Endothelial cell of umbilical vein (primary cell): ENCODE measurements at regions not wholly inside any gene's neighbourhood (a gene's known extent, or its start where the extent isn't known, plus 50 kb on each side); places are given as distances from the start of the nearest gene placed in this dataset.
A peak's percentile ranks its signal among the peaks of the same experiment; 100 is the strongest.

Experiments
- BruUV-seq: library from RNA; stranded (reverse); fragments of 400-500 nt; replicated peaks from 2 replicates; lab custom pipeline; 2021; lab: Mats Ljungman, UMichigan
- CTCF ChIA-PET: fragments of 300-600, 350-600 bp; sonication (Branson Sonifier 250); formaldehyde crosslinking; loops from one replicate; lab custom pipeline; 2021; ENCODE audit warnings: antibody characterized with exemption, inconsistent platforms; lab: Charles Lee
- POLR2A ChIA-PET: fragments of 300-600, 350-600 bp; sonication (Branson Sonifier 250); formaldehyde crosslinking; loops from one replicate; lab custom pipeline; 2021; ENCODE audit warnings: antibody characterized with exemption, inconsistent platforms; lab: Charles Lee
- DNase-seq: peaks from one replicate; pipeline ENCODE4 v3.0.0-alpha.2; 2011; ENCODE audit warnings: low read depth, low spot score
- FAIRE-seq: peaks from 2 replicates; lab custom pipeline; 2011; peaks lifted over from hg19 to GRCh38; lab: Jason Lieb, UNC
- H2AFZ ChIP-seq: 2 replicates; pipeline ENCODE4 v1.6.0; 2012; ENCODE audit warnings: low read depth, low read length, control low read depth, inconsistent platforms
- H3K27ac ChIP-seq: 2 replicates; pipeline ENCODE4 v1.5.1; 2011; ENCODE audit warnings: low read depth, mild to moderate bottlenecking, control low read depth, low read length, moderate library complexity; ENCODE audit not compliant: insufficient read depth
- H3K27me3 ChIP-seq, 2 experiments: 2 replicates each; pipeline versions ENCODE4 v1.6.0 to v1.6.1; 2011; ENCODE audit warnings: low read length in 2 of 2, mixed read lengths in 1 of 2; ENCODE audit not compliant: control insufficient read depth in 2 of 2, insufficient read depth in 2 of 2
- H3K36me3 ChIP-seq, 2 experiments: 2 replicates in 1 of 2; 3 replicates in 1 of 2; pipeline ENCODE4 v1.5.1; 2011; ENCODE audit warnings: low read length in 2 of 2, mild to moderate bottlenecking in 1 of 2, moderate library complexity in 1 of 2; ENCODE audit not compliant: control insufficient read depth in 2 of 2, insufficient read depth in 2 of 2; ENCODE audit errors: extremely low read depth in 1 of 2
- H3K4me1 ChIP-seq: 3 replicates; pipeline ENCODE4 v1.5.1; 2011; ENCODE audit warnings: mild to moderate bottlenecking, low read length; ENCODE audit not compliant: control insufficient read depth, insufficient read depth; ENCODE audit errors: extremely low read depth
- H3K4me2 ChIP-seq: 2 replicates; pipeline ENCODE4 v1.6.1; 2011; ENCODE audit warnings: low read length, control low read depth, mixed read lengths; ENCODE audit not compliant: insufficient read depth
- H3K4me3 ChIP-seq, 3 experiments: fragments of 200-600 bp in 1 of 3; sonication (generic), shearing (Covaris generic) in 1 of 3; replicated peaks in 1 of 3; 2 replicates each; pipeline ENCODE4 v1.5.1; 2011 to 2016; ENCODE audit warnings: control low read depth in 3 of 3, low read length in 3 of 3, mild to moderate bottlenecking in 2 of 3, inconsistent platforms in 1 of 3, low read depth in 1 of 3, moderate library complexity in 1 of 3; ENCODE audit not compliant: insufficient read depth in 1 of 3
- H3K79me2 ChIP-seq: 2 replicates; pipeline ENCODE4 v1.6.0; 2012; ENCODE audit warnings: low read length, inconsistent platforms; ENCODE audit not compliant: control insufficient read depth, insufficient read depth
- H3K9ac ChIP-seq: replicated peaks from 2 replicates; pipeline ENCODE3; 2011; ENCODE audit warnings: low read length, control low read depth; ENCODE audit not compliant: insufficient read depth; ENCODE audit errors: extremely low read depth
- H3K9me1 ChIP-seq: replicated peaks from 3 replicates; pipeline ENCODE4 v1.6.0; 2011; ENCODE audit warnings: mild to moderate bottlenecking, low read length; ENCODE audit not compliant: control insufficient read depth, insufficient read depth; ENCODE audit errors: extremely low read depth
- H3K9me3 ChIP-seq: replicated peaks from 2 replicates; pipeline ENCODE4 v1.5.1; 2012; ENCODE audit warnings: low read length, inconsistent platforms; ENCODE audit not compliant: control insufficient read depth, insufficient read depth
- H4K20me1 ChIP-seq: replicated peaks from 2 replicates; pipeline ENCODE3; 2011; ENCODE audit warnings: mild to moderate bottlenecking, low read length; ENCODE audit not compliant: control insufficient read depth, insufficient read depth; ENCODE audit errors: extremely low read depth
- EZH2 ChIP-seq: IDR thresholded peaks from 2 replicates; pipeline ENCODE4 v1.6.1; 2012; ENCODE audit warnings: borderline replicate concordance, low read depth, mild to moderate bottlenecking, moderate library complexity, low read length, inconsistent platforms; ENCODE audit not compliant: severe bottlenecking
- FOS ChIP-seq: IDR thresholded peaks from 2 replicates; pipeline ENCODE4 v1.6.1; 2011; ENCODE audit warnings: mild to moderate bottlenecking, low read length, moderate library complexity, borderline replicate concordance; ENCODE audit not compliant: insufficient read depth
- GATA2 ChIP-seq: IDR thresholded peaks from 2 replicates; pipeline ENCODE4 v1.7.0; 2011; ENCODE audit warnings: low read depth, mild to moderate bottlenecking, moderate library complexity, mixed read lengths, low read length; ENCODE audit not compliant: insufficient read length, insufficient read depth
- JUN ChIP-seq: IDR thresholded peaks from 2 replicates; pipeline ENCODE4 v1.6.1; 2011; ENCODE audit warnings: borderline replicate concordance, low read depth; ENCODE audit not compliant: insufficient read length, insufficient read depth
- MYC ChIP-seq: IDR thresholded peaks from one replicate; pipeline ENCODE4 v1.6.1; 2011; ENCODE audit warnings: mild to moderate bottlenecking, low read depth, low read length
- POLR2A ChIP-seq: IDR thresholded peaks from 2 replicates; pipeline ENCODE4 v1.6.1; 2012; ENCODE audit warnings: low read depth, mild to moderate bottlenecking, control low read depth, low read length
- POLR2AphosphoS5 ChIP-seq: IDR thresholded peaks from 2 replicates; pipeline ENCODE4 v1.6.1; 2012; ENCODE audit warnings: low read depth, mild to moderate bottlenecking, control low read depth, low read length, moderate library complexity; ENCODE audit not compliant: insufficient read depth
- dilution Hi-C: fragments of 300-500 bp; cut with MboI; formaldehyde crosslinking; loops from one replicate; pipeline ENCODE4 v1.15.0; 2019; ENCODE audit warnings: low sequenced_read_pairs; ENCODE audit not compliant: extremely low pct_ligation_motif_present
- intact Hi-C: fragments of 100-400 bp; cut with micrococcal nuclease; formaldehyde crosslinking; loops from one replicate; pipeline ENCODE4 v1.10.0; 2022
- TF ChIP-seq, protein P1 (sequence below): IDR thresholded peaks from 2 replicates; pipeline ENCODE4 v1.6.1; 2011; ENCODE audit not compliant: insufficient read depth, insufficient read length
- TF ChIP-seq, protein P2 (sequence below), 2 donors: IDR thresholded peaks; 1 replicate in 1 of 2; 2 replicates in 1 of 2; pipeline ENCODE4 v1.5.1; 2011; ENCODE audit warnings: low read length in 2 of 2, mild to moderate bottlenecking in 2 of 2, moderate library complexity in 2 of 2, control low read depth in 1 of 2, inconsistent platforms in 1 of 2, low read depth in 1 of 2; ENCODE audit not compliant: insufficient read depth in 1 of 2; ENCODE audit errors: extremely low read depth in 1 of 2

DNA sequence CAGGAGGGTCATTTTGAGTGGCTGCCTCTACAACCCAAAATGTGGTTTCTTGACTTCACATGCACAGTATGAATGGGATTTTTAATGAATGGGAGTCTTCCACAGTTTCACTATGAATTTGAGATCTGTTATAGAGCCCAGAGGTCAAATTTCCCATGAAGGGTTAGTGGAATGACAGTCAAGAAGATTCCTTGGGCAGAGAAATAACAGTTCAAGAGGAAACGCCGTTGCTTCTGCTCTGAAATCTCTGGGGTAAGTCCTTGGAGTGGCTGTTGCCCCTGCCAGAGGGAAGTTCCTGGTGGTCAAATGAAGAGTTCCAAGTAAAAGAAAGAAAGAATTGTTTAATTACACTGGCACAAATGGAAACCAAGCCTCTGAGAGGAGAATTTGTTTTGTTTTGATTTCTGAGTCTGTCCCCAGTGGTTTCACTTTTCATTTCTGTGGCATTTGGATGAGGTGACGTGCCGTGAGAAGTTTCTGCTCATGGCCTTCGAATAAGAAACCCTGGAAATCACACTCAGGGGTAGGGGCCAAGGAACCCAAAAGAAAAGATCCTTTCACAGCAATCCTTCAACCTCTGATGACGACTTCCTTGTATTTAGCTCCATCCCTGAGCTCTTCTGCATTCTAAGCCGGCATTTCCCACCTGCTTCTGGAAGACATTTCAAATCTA, 77.5 kb upstream of the IL12A start:
- no peak for DNase-seq
- Histone ChIP-seq H3K27ac (no peak overlapping the region), H3K79me2 (no peaks in the 10 kb centered on the region), H3K4me3 (no peak overlapping the region), H2AFZ (peak overlapping the region; percentile 21), H3K4me2 (peak overlapping the region; percentile 13), H3K36me3 (no peaks in the 10 kb centered on the region), H3K9me3 (no peaks in the 10 kb centered on the region), H3K27me3 (no peaks in the 10 kb centered on the region), H3K9me1 (peaks cover 3% of the 10 kb centered on the region), H3K9ac (no peak overlapping the region), H4K20me1 (no peaks in the 10 kb centered on the region), H3K4me1 (no peaks in the 10 kb centered on the region)
- ChIA-PET POLR2A (no interaction called here), CTCF (interaction anchor here (0.6 to 1.2 kb wide), 3 partner anchors 8 to 53 kb away, joined by 3 to 6 read pairs (median 4); no protein-coding TSS in a partner anchor)
- BruUV-seq = no TSS peak
- intact Hi-C loops (no loop called here), dilution Hi-C loops (no loop called here)
- FAIRE-seq = no peak
- TF ChIP-seq MYC = no peak
- TF ChIP-seq, protein P1, sequence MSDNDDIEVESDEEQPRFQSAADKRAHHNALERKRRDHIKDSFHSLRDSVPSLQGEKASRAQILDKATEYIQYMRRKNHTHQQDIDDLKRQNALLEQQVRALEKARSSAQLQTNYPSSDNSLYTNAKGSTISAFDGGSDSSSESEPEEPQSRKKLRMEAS = no peak
- no peak for TF ChIP-seq FOS
- TF ChIP-seq JUN = no peak
- TF ChIP-seq, protein P2, sequence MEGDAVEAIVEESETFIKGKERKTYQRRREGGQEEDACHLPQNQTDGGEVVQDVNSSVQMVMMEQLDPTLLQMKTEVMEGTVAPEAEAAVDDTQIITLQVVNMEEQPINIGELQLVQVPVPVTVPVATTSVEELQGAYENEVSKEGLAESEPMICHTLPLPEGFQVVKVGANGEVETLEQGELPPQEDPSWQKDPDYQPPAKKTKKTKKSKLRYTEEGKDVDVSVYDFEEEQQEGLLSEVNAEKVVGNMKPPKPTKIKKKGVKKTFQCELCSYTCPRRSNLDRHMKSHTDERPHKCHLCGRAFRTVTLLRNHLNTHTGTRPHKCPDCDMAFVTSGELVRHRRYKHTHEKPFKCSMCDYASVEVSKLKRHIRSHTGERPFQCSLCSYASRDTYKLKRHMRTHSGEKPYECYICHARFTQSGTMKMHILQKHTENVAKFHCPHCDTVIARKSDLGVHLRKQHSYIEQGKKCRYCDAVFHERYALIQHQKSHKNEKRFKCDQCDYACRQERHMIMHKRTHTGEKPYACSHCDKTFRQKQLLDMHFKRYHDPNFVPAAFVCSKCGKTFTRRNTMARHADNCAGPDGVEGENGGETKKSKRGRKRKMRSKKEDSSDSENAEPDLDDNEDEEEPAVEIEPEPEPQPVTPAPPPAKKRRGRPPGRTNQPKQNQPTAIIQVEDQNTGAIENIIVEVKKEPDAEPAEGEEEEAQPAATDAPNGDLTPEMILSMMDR (IDR thresholded peaks at IDR 0.05; ENCODE audit: extremely low read depth in 1 of 2, insufficient read depth in 1 of 2, low read depth in 1 of 2, low read length in 2 of 2) = no peak
- TF ChIP-seq POLR2AphosphoS5 = no peak
- TF ChIP-seq GATA2 = no peak
- TF ChIP-seq POLR2A = no peak
- no peak for TF ChIP-seq EZH2
